ENCODE measurements at regions not wholly inside any gene's neighbourhood (a gene's known extent, or its start where the extent isn't known, plus 50 kb on each side); places are given as distances from the start of the nearest gene placed in this dataset.
"Not testable (repeated sequence)": the region's sequence is repeated elsewhere in the genome, so short reads cannot be mapped to it uniquely, and the experiment has no call there.

DNA sequence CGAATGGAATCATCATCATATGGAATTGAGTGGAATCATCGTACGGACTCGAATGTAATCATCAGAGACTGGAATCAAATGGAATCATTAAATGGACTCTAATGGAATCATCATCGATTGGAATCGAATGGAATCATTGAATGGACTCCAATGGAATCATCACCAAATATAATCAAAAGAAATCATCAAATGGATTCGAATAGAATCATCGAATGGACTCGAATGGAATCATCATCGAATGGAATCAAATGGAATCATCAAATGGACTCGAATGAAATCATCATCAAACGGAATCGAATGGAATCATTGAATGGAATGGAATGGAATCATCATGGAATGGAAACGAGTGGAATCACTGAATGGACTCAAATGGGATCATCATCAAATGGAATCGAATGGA lies 233.5 kb downstream of the SHCBP1 start:
- not testable (repeated sequence) for DNase-seq

DNA sequence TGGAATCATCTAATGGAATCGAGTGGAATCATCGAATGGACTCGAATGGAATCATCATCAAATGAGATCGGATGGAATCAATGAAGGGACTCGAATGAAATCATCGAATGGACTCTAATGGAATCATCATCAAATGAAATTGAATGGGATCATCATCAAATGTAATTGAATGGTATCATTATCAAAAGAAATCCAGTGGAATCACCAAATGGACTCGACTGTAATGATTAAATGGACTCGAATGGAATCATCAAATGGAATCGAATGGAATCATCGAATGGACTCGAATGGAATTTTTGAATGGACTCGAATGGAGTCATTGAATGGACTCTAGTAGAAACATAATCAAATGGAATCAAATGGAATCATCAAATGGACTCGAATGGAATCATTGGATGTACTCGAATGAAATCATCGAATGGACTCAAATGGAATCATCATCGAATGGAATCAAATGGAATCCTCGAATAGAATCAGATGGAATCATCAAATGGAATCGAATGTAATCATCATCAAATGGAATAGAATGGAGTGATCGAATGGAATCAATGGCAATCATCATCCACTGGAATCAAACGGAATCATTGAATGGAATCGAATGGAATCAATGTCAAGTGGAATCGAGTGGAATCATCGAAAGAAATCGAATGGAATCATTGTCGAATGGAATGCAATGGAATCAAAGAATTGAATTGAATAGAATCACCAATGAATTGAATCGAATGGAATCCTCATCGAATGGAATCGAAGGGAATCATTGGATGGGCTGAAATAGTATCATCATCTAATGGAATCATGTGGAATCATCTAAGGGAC lies 234.2 kb downstream of the SHCBP1 start:
- DNase-seq, result not testable (repeated sequence)

DNA sequence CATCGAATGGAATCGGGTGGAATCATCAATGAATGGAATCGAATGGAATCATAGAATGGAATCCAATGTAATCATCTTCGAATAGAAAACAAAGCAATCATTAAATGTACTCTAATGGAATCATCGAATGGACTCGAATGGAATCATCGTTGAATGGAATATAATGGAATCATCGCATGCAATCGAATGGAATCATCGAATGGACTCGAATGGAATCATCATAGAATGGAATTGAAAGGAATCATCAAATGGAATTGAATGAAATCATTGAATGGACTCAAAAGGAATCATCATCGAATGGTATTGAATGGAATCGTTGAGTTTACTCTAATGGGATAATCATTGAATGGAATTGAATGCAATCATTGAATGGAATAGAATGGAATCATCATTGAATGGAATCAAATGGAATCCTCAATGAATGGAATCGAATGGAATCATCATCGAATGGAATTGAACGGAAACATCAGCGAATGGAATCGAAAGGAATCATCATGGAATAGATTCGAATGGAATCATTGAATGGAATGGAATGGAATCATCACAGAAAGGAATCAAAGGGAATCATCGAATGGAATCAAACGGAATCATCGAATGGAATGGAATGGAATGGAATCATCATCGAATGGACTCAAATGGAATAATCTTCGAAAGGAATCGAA lies 234.9 kb downstream of the SHCBP1 start:
- DNase-seq, result not testable (repeated sequence)

DNA sequence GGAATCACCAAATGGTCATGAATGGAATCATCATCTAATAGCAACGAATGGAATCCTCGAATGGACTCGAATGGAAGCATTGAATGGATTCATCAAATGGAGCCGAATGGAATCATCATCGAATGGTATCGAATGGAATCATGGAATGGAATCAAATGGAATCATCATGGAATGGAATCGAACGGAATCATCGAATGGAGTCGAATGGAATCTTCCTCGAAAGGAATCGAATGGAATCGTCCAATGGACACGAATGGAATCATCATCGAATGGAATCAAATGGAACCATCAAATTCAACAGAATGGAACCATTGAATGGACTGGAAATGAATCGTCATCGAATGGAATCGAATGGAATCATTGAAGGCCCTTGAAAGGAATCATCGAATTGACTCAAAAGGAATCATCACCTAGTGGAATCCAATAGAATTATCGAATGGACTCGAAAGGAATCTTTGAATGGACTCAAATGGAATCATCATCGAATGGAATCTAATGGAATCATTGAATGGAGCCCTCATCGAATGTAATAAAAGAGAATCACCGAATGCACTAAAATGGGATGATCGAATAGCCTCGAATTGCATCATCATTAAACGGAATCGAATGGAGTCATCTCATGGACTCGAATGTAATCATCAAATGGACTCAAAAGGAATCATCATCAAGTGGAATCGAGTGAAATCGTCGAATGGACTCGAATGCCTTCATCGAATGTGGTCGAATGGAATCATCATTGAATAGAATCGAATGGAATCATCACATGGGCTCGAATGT lies 236.7 kb downstream of the SHCBP1 start:
- peak; percentile 20 for DNase-seq

DNA sequence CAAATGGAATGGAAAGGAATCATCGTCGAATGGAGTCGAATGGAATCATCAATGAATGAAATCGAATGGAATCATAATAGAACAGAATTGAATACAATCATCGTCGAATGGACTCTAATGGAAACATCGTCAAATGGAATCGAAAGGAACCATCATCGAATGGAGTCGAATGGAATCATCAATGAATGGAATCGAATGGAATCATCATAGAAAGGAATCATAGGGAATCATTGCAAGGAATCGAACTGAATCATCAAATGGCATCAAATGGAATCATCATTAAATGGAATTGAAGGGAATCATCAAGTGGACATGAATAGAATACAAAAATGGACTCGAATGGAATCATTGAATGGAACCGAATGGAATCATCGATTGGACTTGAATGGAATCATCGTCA lies 237.6 kb downstream of the SHCBP1 start:
- not testable (repeated sequence) for DNase-seq

DNA sequence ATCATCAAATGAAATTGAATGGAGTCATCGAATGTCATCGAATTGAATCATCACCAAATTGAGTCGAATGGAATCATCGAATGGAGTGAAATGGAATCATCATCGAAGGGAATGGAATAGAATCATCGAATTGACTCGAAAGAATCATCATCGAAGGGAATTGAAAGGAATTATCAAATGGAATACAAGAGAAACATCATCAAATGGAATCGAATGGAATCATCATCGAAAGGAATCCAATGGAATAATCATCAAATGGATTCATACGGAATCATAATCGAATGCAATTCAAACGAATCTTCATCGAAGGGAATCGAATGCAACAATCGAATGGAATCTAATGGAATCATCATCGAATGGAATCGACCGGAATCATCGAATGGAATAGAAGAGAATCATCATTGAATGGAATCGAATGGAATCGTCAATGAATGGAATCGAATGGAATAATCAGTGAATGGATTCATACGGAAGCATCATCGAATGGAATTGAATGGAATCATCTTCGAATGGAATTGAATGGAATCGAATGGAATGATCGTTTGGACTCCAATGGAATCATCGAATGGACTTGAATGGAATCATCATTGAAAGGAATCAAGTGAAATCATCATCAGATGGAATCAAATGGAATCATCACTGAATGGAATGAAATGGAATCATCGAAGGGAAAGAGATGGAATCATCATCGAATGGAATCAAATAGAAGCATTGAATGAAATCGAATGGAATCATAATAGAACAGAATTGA lies 238.2 kb downstream of the SHCBP1 start:
- peak; percentile 3 for DNase-seq

DNA sequence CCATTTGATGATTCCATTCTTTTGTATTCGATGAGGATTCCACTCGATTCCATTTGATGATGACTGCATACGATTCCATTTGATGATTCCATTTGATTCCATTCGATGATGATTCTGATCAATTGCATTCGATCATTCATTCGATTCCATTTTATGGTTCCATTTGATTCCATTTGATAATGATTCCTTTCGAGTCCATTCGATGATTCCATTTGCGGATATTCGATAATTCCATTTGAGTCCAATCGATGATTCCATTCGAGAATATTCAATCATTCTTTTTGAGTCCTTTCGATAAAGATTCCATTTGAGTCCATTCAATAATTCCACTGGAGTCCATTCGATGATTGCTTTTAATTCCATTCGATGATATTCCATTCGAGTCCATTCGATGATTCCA lies 239.1 kb downstream of the SHCBP1 start:
- not testable (repeated sequence) for DNase-seq

DNA sequence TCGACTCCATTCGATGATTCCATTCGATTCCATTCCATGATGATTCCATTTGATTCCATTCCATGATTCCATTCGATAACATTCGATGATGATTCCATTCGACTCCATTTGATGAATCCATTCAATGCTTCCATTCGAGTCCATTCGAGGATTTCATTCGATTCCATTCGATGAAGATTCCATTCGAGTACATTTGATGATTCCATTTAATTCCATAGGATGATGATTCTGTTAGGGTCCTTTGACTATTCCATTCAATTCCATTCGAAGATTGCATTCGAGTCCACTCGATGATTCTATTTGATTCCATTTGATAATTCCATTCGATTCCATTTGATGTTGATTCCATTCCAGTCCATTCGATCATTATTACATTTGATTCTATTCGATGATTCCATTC lies 239.8 kb downstream of the SHCBP1 start:
- DNase-seq, result not testable (repeated sequence)
